HG03565 (cell line): ENCODE measurements at regions not wholly inside any gene's neighbourhood (a gene's known extent, or its start where the extent isn't known, plus 50 kb on each side); places are given as distances from the start of the nearest gene placed in this dataset.

Experiments
- ATAC-seq: cut with Tn5 transposase; IDR thresholded peaks from one replicate; pipeline ENCODE4 v1.9.1; 2021; ENCODE audit warnings: mild to moderate bottlenecking, moderate library complexity; ENCODE audit not compliant: unreplicated experiment

DNA sequence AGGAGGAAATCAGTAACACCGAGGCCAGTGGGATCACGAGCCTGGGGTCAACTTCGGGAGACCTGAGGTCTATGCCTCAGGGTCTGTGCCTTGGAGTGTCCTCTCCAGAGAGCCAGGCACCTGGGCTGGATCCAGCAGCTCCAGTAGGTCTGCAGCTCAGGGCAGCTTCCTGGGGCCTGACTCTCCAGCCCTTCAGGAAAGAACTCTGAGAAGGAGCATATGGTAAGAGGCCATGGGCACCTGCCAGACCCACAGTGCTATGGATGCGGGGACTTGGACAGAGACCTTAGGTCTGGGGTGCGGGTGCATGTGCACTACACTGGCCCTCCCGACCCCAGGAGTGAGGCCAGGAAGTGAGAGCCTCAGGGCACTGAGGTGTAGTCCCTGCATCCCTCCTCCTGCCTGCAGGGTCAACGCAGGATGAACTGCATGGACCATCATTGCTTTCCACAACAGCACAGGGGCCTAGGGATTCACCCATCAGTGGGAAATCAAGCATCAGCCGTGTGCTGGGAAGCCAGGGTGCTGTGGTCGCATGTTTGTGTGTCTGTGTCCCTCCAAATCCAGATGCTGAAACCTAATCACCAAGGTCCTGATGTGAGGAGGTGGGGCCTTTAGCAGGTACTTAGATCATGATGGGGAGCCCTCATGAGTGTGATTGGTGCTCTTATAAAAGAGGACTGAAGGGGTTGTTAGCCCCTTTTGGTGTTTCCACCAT is 210.9 kb upstream of the CST7 start:
- no peak for ATAC-seq

DNA sequence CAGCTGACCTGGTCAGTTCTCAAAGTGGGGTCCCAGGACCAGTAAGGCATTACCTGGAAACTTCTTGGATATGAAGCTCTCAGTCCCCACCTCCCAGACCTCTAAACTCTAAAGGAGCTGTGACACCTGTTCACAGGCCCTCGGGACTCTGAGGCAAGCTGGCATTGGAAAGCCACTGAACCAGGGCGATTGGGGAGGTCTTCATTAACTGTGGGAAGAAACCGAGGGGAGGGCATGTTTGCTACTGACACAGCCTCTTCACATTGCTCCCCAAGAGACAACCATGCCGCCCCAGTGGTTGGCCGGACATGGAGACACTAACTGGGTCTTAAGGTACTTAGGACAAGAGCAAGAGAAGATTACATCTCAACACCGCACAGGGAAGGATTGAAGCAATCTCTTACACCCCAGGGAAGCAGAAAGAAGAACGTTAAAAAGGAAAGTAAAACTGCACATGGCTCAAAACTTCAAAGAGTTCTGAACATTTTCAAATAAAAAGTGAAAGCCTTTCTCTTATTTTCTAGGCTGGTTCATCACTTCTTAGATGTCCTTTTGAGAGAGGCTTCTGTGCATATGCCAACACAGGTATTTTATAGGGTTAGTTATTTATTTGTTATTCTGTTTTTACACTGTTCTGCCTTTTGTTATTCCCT is 210.0 kb upstream of the CST7 start:
- no peak for ATAC-seq

GRCh38 chr20:24739746-24740145 is 209.3 kb upstream of the CST7 start:
- no peak for ATAC-seq

DNA sequence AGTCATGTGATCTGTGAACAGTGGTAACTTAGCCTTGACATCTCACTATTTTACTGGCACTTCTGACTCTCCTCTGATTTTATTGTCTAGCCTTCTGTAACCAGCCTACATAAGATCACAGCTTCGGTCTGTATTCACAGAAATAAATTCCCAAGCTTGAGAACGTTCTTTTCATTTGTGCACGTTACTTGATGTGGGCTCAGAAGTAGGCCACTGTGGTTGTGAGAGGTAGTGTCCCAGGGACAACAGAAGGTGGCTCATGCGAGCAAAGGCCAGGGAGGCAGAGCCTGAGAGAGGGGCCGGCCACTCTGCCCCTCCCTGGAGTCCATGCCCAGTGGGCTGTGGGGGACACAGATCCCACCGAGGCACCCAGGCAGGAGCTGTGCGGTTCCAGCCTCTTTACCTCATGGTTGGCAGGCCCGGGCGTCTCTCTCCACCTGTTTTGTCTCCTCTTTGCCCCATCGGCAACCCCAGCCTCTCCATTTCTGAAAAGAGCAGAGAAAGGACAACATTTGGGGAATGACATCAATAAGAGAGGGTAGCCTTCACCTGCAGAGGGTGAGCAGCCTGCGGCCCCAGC is 207.5 kb upstream of the CST7 start:
- ATAC-seq, result no peak

DNA sequence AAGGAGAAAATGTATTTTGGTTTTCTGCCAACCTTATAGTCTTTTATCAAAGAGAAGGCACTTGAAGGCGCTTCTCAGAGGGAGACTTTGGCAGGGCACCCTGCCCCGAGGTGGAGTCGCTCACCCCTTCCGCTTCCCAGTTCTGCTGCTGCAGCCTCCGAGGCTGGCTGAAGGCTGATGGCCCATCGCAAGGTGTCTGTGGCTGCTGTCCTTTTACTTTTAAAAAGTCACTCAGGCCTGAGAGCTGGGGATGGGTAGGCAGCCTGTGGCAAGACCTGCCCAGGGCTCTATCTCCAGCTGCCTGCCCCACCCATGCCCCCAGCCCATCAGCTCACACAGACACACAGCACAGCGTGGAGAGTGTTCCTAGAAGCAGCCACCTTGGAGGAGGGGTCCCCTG is 206.6 kb upstream of the CST7 start:
- ATAC-seq, result no peak

DNA sequence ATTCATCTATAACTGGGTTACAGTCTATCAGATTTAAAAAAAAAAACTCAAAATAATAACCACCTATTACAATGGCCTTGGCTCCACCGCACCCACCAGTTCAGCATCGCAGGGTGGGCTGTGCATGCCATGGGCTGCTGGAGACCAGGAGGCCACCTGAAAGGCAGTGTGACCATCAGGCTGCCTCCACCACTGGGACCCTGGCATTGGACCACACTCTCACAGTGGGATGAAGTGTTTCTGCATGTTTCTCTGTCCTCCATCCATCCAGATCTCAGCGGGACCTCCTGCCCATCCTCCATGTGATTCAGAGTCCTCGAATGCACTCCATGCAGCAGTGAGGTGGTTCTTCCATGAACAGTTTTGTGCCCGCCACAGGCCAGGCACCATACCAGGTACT is 206.1 kb upstream of the CST7 start:
- no peak for ATAC-seq

GRCh38 chr20:24743641-24744040 is 205.4 kb upstream of the CST7 start:
- ATAC-seq, result no peak

DNA sequence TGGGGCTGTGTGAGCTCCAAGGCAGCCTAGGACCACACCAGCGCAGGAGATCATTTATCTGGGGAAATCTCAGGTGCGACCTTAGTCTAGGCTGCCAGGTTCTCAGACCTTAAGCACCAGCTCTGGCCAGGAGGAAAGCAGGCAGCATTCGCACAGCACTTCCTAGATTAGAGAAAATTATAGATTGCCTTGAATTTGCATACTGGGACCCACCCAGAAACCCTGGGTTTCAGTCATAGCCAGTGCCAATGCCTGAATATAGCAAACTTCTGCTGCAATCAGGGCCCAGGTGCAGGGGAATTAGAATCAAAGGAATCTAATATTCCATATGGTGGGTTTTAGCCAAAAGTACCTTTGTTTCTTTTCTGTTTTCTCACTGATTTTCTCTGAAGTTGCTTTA is 204.3 kb upstream of the CST7 start:
- no peak for ATAC-seq

DNA sequence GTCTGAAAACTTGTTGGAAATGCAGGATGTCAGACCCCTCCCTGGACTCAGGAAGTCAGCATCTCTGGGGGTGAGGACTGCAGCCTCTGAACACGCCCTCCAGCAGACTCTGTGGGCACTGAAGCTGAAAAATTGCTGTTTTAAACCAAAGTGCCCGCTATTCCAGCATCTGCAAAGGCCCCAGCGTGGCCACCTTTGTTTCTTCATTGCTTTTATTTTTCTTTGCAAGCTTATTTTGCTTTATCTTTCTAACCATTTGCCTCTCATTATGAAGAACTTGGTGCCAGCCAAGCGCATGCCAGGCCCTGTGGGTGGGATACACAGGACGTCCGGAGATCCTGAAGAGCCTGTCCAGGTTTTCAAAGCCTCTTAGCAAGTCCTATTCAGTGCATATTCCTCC is 203.9 kb upstream of the CST7 start:
- no peak for ATAC-seq

GRCh38 chr20:24745617-24746350 is 203.3 kb upstream of the CST7 start:
- ATAC-seq, result no peak

DNA sequence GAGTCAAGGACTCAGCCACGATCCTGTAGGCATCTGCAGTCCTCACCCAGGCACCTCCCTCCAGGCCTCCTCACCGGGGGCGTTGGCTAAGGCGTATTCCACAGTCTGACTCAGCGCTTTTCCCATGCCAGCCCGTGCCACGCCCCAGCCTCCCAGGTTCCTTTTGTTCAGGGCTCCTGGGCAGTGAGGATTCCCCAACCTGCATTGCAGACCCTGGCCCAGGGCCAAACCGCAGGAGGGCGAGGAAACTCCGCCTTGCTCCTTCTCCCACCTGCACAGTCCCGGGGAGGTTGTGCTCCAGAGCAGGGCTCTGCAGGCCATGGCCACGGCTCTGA is 202.8 kb upstream of the CST7 start:
- ATAC-seq, result no peak

DNA sequence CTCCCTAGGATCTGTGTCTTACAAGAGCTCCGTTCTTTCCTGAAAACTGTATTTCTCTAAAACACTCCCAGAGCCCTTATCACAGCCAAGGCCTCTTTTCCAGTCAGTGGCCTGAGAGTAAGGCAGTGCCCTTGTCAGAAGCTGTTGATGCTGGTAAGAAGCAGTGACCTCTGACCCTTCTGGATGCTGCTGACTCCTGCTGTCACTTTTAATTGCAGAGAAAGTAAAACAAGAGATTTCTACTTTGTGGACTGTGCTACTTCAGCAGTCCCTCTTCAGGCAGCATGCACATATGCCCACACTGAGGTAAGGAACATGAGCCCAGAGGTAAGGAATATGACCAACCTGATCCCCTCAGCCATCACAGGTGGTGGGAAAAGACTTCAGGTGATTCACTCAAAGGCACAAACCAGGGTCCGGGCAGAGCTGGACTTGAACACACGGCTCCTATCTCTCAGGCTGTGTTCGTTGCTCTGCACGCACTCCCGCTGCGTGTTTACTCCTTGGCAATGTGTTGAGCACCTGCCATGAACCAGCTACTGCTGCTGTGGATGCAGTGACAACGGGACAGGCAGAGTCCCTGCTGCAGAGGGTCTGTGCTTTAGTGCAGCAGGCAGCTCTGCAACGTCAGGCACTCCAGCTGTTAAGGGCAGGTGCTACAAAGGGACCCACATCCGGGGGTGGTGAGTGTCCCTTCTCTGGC is 201.9 kb upstream of the CST7 start:
- no peak for ATAC-seq

- no peak for ATAC-seq
Measured at GRCh38 chr20:24747881-24748595, 201.0 kb upstream of the CST7 start.

DNA sequence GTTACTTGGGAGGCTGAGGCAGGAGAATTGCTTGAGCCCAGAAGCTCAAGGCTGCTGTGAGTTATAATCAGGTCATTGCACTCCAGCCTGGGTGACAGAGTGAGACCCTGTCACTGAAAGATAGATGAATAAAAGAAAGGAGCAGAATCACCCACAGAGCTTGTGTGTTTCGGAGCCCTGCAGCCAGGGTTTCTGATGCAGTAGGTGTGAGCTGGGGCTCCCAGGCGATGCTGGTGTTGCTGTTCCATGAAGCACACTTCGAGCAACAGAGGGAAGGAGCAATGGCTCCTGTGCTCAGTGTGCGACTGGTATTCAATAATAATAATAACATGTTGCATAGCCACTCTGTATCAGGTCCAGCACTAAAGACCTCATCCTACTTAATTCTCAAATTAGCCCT is 197.5 kb upstream of the CST7 start:
- no peak for ATAC-seq

DNA sequence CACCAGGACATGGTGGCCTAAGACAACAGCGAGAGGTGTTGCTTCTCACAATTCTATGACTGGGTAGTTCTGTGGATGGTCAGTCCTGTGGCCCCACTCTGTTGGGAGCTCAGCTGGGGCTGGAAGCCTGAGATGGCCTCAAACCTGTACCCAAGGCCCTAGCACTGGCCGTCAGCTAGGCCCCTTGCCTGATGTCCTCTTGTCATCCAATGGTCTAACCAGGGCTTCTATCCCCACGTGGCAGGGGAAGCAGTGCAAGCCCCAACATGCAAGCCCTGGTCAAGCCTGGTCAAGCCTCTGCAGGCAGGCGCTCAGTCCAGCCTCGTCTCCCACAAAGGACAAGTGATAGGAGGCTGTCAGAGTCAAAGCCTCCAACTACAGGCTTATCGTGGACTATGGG is 196.5 kb upstream of the CST7 start:
- no peak for ATAC-seq

- no peak for ATAC-seq
Measured at GRCh38 chr20:24753130-24753529, 195.9 kb upstream of the CST7 start.

- no peak for ATAC-seq
Measured at GRCh38 chr20:24754691-24755090, 194.4 kb upstream of the CST7 start.

DNA sequence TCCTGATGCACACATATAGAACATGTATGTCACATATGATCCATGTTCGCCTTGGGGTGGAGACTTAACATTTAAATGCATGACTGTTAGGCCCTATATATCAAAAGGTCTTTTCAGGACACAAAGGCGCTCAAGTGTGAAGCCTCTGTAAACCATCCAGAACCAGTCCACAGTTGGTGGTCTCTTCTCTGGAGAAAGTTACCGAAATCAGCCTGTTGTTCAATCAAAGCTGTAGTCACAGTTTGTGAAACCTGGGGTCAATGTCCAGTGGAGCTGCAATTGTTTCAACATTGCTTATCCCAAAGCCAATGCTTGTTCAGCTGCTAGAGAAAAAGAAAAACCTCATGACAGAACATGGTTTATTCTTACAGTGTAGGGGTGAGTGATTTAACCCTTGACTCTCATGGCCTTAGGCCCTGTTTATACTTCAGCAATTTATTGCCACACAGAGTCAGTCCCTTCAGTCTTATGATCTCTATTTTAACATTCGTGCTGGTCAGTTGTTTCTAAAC is 193.6 kb upstream of the CST7 start:
- ATAC-seq, result no peak

DNA sequence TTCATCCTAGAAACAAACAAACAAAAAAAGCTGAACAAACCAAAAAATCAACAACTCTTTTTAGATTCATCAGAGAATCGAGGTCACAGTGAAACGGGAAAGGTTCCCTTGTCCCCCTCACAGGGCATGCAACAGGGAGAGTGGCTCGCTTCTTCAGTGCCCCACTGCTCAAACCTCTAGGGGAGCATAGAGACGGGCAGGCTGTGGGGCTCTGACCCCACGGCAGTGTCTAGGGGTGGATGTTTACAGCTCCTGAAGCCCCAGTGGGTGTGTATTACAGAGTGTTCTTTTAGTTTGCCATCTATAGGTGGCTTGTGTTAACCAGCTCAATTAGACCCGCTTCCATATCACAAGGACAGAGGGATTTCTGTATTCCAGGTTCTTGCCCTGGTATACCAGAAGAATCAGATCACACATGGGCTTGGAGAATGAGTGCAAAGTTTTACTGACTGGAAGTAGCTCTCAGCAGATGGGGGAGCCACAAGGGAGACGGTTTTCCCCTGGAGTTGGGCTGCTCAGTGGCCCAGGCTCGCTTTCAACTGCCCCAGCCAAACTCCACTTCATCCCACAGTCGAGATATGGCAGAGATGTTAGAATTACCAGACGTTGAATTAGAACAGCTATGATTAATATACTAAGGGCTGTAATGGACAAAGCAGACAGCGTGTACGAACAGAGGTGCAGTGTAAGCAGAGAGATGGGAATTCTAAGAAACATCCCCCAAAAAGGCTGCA is 192.6 kb upstream of the CST7 start:
- no peak for ATAC-seq
